ENCODE measurements at regions not wholly inside any gene's neighbourhood (a gene's known extent, or its start where the extent isn't known, plus 50 kb on each side); places are given as distances from the start of the nearest gene placed in this dataset.

DNA sequence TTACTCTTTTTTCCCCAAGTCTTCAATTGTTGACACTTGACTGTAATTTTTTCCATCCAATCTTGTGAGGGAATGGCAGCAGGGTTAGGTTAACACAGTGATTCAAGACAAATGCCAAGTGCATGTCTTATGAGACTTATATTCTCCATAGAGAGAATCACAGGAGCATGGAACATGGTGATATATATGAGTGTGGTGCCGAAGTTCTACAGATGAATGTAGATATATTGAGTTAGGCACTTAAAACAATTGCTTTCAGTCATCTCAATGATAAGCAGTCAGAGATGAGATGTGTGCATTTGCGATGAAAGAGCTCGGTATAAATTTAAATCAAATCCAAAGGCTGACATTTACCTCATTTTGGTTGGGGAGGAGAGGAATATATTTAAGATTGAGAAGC is 211.2 kb downstream of the CDH10 start:
- Histone ChIP-seq H3F3A (ENCODE audit: insufficient read depth, low read length) (no peaks in the 10 kb centered on the region), H3K36me3 (ENCODE audit: insufficient read depth, low read length) (no peaks in the 10 kb centered on the region), H3K4me2 (ENCODE audit: low read length) (no peak overlapping the region), H2AFZ (ENCODE audit: low read length) (no peak overlapping the region), H3K9me2 (ENCODE audit: low read depth, low read length) (no peaks in the 10 kb centered on the region), H3K4me3 (ENCODE audit: low read depth, low read length, poor library complexity, severe bottlenecking) (no peak overlapping the region), H3K79me2 (ENCODE audit: insufficient read depth, low read length) (no peaks in the 10 kb centered on the region), H3K9me3 (ENCODE audit: low read length) (no peaks in the 10 kb centered on the region), H4K20me1 (ENCODE audit: insufficient read depth, low read length) (no peaks in the 10 kb centered on the region), H3K27ac (ENCODE audit: low read depth, low read length, poor library complexity, severe bottlenecking) (no peak overlapping the region), H3K27me3 (ENCODE audit: insufficient read depth, low read length) (no peaks in the 10 kb centered on the region), H3K4me1 (ENCODE audit: insufficient read depth, low read length, severe bottlenecking) (no peaks in the 10 kb centered on the region), H3K9ac (ENCODE audit: low read length) (no peak overlapping the region)
- TF ChIP-seq, protein P1, sequence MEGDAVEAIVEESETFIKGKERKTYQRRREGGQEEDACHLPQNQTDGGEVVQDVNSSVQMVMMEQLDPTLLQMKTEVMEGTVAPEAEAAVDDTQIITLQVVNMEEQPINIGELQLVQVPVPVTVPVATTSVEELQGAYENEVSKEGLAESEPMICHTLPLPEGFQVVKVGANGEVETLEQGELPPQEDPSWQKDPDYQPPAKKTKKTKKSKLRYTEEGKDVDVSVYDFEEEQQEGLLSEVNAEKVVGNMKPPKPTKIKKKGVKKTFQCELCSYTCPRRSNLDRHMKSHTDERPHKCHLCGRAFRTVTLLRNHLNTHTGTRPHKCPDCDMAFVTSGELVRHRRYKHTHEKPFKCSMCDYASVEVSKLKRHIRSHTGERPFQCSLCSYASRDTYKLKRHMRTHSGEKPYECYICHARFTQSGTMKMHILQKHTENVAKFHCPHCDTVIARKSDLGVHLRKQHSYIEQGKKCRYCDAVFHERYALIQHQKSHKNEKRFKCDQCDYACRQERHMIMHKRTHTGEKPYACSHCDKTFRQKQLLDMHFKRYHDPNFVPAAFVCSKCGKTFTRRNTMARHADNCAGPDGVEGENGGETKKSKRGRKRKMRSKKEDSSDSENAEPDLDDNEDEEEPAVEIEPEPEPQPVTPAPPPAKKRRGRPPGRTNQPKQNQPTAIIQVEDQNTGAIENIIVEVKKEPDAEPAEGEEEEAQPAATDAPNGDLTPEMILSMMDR (IDR thresholded peaks at IDR 0.05; ENCODE audit: low read length): no peak
- no peak for TF ChIP-seq EZH2 (IDR thresholded peaks at IDR 0.05; ENCODE audit: borderline replicate concordance, low read length)
